ENCODE measurements at regions not wholly inside any gene's neighbourhood (a gene's known extent, or its start where the extent isn't known, plus 50 kb on each side); places are given as distances from the start of the nearest gene placed in this dataset.

GRCh38 chr1:57882934-57883641, 459.2 kb upstream of the DAB1 start:
- TF ChIP-seq CTCF (IDR thresholded peaks at IDR 0.05) (no peak), POLR2A (IDR thresholded peaks at IDR 0.05) (no peak)
